Uterus (tissue), 3 donors: ENCODE measurements at regions not wholly inside any gene's neighbourhood (a gene's known extent, or its start where the extent isn't known, plus 50 kb on each side); places are given as distances from the start of the nearest gene placed in this dataset.

ENCODE experiments used
- DNase-seq, 2 donors: peaks; one replicate each; pipeline ENCODE4 v3.0.0-alpha.2; 2019 to 2020
- H3K27ac ChIP-seq, 2 donors: fragments of 200-600 bp; sonication (generic); 1 replicate in 1 of 2; 2 replicates in 1 of 2; pipeline ENCODE4 v1.5.1; 2016 to 2018
- H3K27me3 ChIP-seq, 2 donors: fragments of 200-600 bp; sonication (generic); one replicate each; pipeline ENCODE4 v1.5.1; 2018 to 2019; ENCODE audit warnings: control low read depth in 1 of 2
- H3K36me3 ChIP-seq, 2 donors: fragments of 200-600 bp; sonication (generic); one replicate each; pipeline ENCODE4 v1.5.1; 2019; ENCODE audit warnings: control low read depth in 1 of 2
- H3K4me1 ChIP-seq, 2 donors: fragments of 200-600 bp; sonication (generic); one replicate each; pipeline ENCODE4 v1.5.1; 2018 to 2019; ENCODE audit warnings: control low read depth in 1 of 2
- H3K4me3 ChIP-seq, 2 donors: fragments of 200-600 bp; sonication (generic); 1 replicate in 1 of 2; 2 replicates in 1 of 2; pipeline ENCODE4 v1.5.1; 2018 to 2019; ENCODE audit warnings: mild to moderate bottlenecking in 1 of 2
- H3K9me3 ChIP-seq, 2 donors: fragments of 200-600 bp; sonication (generic); one replicate each; pipeline ENCODE4 v1.5.1; 2019; ENCODE audit warnings: control low read depth in 1 of 2
- POLR2A ChIP-seq, 2 donors: fragments of 450-650 bp; IDR thresholded peaks; one replicate each; pipeline ENCODE4 v1.6.1; 2016; ENCODE audit warnings: antibody characterized with exemption in 2 of 2, mild to moderate bottlenecking in 1 of 2, moderate library complexity in 1 of 2
- intact Hi-C: fragments of 100-400 bp; cut with DNase I; formaldehyde crosslinking; loops from one replicate; pipeline ENCODE4 v1.15.1; 2023; ENCODE audit warnings: low total_unique reads
- TF ChIP-seq, protein P1 (sequence below), 4 experiments: fragments of 200-600 bp in 2 of 4; fragments of 450-650 bp in 2 of 4; sonication (generic) in 2 of 4; IDR thresholded peaks; one replicate each; pipeline ENCODE4 v1.5.1; 2016 to 2019; ENCODE audit warnings: antibody characterized with exemption in 4 of 4, mild to moderate bottlenecking in 2 of 4, moderate library complexity in 1 of 4
- donor health status: DM: yes; HTN: yes; CAD: no.

DNA sequence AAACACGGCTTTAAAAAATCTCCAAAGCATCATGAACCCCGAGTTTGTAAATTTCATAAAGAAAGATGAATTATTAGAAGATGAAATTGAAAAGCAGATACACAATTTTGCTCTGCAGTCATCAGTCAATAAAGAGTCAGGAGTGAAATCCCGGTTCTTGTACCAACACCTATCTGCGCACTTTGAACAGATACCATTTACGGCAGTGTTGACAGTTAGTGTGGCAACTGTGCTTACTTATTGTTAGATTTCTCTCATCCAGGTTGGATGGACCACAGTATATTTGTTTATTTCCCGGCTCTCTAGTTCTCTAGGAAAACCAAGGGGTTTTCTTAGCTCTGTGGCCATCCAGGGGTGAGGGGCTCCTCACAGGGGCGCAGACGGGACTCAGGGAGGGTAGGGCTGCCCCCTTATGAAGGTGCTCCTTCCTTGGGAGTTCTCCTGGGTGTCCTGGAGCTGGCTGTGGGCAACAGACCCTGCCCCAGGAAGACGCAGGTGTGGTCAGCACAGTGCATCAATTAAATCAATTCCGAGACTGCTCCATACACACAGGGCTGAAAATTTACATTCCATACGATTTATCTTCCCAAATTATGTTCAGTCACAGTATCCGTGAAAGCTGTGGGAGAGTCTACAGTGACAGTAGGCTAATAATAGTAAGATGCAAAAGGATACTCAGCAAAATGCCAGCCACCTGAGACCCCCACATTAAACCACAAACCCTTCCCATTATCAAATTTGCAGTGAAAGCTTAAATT, 107.0 kb upstream of the C1QTNF9B start:
- Histone ChIP-seq H3K27me3 (no peaks in the 10 kb centered on the region), H3K27ac (no peak overlapping the region), H3K36me3 (no peaks in the 10 kb centered on the region), H3K4me1 (no peaks in the 10 kb centered on the region), H3K4me3 (no peak overlapping the region), H3K9me3 (no peaks in the 10 kb centered on the region)
- DNase-seq = no peak
- TF ChIP-seq POLR2A (IDR thresholded peaks at IDR 0.05) = no peak
- TF ChIP-seq, protein P1, sequence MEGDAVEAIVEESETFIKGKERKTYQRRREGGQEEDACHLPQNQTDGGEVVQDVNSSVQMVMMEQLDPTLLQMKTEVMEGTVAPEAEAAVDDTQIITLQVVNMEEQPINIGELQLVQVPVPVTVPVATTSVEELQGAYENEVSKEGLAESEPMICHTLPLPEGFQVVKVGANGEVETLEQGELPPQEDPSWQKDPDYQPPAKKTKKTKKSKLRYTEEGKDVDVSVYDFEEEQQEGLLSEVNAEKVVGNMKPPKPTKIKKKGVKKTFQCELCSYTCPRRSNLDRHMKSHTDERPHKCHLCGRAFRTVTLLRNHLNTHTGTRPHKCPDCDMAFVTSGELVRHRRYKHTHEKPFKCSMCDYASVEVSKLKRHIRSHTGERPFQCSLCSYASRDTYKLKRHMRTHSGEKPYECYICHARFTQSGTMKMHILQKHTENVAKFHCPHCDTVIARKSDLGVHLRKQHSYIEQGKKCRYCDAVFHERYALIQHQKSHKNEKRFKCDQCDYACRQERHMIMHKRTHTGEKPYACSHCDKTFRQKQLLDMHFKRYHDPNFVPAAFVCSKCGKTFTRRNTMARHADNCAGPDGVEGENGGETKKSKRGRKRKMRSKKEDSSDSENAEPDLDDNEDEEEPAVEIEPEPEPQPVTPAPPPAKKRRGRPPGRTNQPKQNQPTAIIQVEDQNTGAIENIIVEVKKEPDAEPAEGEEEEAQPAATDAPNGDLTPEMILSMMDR (IDR thresholded peaks at IDR 0.05) = no peak
- intact Hi-C loops = no loop called here

GRCh38 chr13:24004971-24005370, 107.7 kb upstream of the C1QTNF9B start:
- no peak for TF ChIP-seq POLR2A (IDR thresholded peaks at IDR 0.05)
- TF ChIP-seq, protein P1 (IDR thresholded peaks at IDR 0.05) = no peak
- intact Hi-C loops = no loop called here

DNA sequence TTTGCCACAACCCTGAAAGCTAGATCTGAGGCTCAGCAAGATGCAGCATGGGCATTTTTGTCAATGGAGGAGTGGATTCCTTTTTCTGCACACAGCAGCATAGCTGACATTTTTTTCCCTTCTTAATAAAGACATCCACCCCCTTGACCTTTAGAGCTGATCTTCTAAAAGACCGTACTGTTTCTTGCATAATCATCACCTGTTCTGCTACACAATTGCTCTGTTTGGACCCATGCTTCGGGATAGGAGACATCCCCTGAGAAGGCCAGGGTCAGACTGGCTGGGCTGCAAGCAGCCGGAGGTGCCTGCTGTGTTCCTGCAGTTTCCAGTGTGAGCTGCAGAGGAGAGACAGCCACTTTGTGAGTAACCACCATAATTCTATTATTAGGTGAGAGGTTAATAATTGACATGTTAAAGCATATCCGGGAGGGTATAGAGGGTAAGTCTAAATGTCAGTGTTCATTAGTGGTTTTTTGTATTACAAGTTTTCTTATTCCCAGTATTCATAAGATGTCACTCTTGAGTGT, 108.5 kb upstream of the C1QTNF9B start:
- Histone ChIP-seq H3K36me3 (no peaks in the 10 kb centered on the region), H3K27ac (no peak overlapping the region), H3K4me1 (no peaks in the 10 kb centered on the region), H3K9me3 (no peaks in the 10 kb centered on the region), H3K4me3 (no peak overlapping the region), H3K27me3 (no peaks in the 10 kb centered on the region)
- no peak for DNase-seq
- TF ChIP-seq, protein P1 (IDR thresholded peaks at IDR 0.05) = no peak
- TF ChIP-seq POLR2A (IDR thresholded peaks at IDR 0.05) = no peak
- intact Hi-C loops = no loop called here

More at GRCh38 chr13:24004971-24005370, 107.7 kb upstream of the C1QTNF9B start:
- H3K27me3 ChIP-seq = no peaks in the 10 kb centered on the region
- H3K9me3 ChIP-seq = no peaks in the 10 kb centered on the region
- H3K27ac ChIP-seq = no peak overlapping the region
- H3K36me3 ChIP-seq = no peaks in the 10 kb centered on the region
- no peak for DNase-seq
- no peaks in the 10 kb centered on the region for H3K4me1 ChIP-seq
- H3K4me3 ChIP-seq = no peak overlapping the region

DNA sequence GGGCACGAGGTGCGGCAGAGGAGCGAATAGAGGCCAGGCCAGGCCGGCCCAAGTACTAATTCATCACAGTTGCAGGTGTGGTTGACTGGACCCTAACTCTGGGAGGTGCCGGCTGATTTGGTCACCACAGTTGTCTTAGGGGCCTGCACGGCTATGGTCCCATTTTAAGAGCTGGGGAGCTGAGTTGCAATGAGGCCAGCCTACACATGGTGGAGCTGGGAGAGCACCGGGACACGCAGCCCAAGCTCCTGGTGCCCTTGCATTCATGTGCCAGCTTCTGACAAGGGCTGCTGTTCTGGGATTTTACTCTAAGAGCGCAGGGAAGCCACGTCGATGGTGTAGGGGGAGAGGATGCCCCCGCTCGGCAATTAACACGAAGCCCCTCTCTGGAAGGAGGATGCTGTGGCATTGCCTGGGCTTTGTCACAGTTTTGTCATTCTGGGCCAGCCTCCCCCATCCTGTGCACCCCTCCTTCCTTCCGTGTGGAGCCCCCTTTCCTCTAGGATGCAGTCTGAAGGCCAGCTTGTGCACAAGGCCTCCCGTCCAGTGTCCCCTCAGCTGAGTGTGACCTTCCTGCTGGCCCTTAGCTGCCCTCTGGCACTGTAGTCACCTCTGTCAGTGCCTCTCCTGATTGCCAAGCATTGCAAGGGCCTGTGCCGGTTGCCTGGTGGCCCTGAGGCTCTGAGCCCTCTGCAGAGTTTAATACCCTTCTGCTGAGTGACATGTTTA, 109.4 kb upstream of the C1QTNF9B start:
- H3K27ac ChIP-seq = no peak overlapping the region
- H3K4me3 ChIP-seq = no peak overlapping the region
- DNase-seq = no peak
- H3K4me1 ChIP-seq = no peaks in the 10 kb centered on the region
- no peak for TF ChIP-seq POLR2A (IDR thresholded peaks at IDR 0.05)
- TF ChIP-seq, protein P1 (IDR thresholded peaks at IDR 0.05) = no peak
- intact Hi-C loops = no loop called here
- no peaks in the 10 kb centered on the region for H3K9me3 ChIP-seq
- H3K27me3 ChIP-seq = no peaks in the 10 kb centered on the region
- H3K36me3 ChIP-seq = no peaks in the 10 kb centered on the region
